Activated CD4-positive, alpha-beta T cell treated with anti-CD3 and anti-CD28 coated beads for 24 hours (primary cell): ENCODE measurements at regions not wholly inside any gene's neighbourhood (a gene's known extent, or its start where the extent isn't known, plus 50 kb on each side); places are given as distances from the start of the nearest gene placed in this dataset.
"Not testable (repeated sequence)": the region's sequence is repeated elsewhere in the genome, so short reads cannot be mapped to it uniquely, and the experiment has no call there.

ENCODE experiments used
- DNase-seq, 2 donors: peaks; one replicate each; pipeline ENCODE4 v3.0.0-alpha.2; 2020; ENCODE audit warnings: low read depth in 2 of 2

GRCh38 chr15:22259881-22260421, 179.6 kb downstream of the OR4M2 start:
- DNase-seq, result no peak

- no peak for DNase-seq
Observed at GRCh38 chr15:22262613-22263020, 182.3 kb downstream of the OR4M2 start.

- DNase-seq, result no peak
Observed at GRCh38 chr15:22263738-22264137, 183.4 kb downstream of the OR4M2 start.

DNA sequence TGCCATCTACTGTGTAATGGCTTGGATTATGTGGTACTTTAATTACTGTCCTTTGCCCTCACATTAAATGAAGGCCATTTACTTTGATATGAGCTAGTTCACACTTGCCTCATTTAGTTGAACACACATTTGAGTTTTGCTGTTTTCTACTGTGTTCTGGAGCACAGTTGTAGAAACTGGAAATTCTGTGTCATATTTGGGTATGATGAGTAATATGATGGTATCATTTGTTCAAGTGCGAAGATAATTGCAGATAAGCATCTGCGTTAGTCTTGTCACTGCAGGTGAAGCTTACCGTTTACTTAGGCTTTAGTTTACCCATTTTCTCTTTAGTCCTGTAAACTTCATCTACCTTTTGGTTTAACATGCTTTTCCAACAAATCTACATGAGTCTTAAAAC, 183.9 kb downstream of the OR4M2 start:
- DNase-seq, result not testable (repeated sequence)

GRCh38 chr15:22265056-22265945, 185.0 kb downstream of the OR4M2 start:
- DNase-seq, result no peak

GRCh38 chr15:22265970-22266369, 185.6 kb downstream of the OR4M2 start:
- no peak for DNase-seq

- DNase-seq, result no peak
Observed at GRCh38 chr15:22267761-22268160, 187.4 kb downstream of the OR4M2 start.

DNA sequence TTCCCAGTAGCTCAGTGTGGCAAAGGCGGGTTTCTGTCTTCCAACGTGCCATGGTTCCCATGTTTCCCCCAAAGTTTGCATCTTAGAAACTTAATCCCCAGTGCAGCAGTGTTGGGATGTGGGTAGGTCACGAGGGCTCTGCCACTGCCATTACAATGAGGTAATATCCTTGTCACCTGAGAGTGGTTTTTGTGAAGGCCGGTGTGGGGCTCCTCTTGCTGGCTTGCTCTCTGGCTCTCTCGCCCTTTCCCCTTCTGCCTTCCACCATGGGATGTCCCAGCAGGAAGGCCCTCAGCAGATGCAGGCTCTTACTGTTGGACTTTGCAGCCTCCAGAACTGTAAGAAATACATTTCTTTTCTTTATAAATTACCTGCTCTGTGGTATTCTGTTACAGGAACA, 187.9 kb downstream of the OR4M2 start:
- not testable (repeated sequence) for DNase-seq

GRCh38 chr15:22268654-22269053, 188.3 kb downstream of the OR4M2 start:
- not testable (repeated sequence) for DNase-seq

DNA sequence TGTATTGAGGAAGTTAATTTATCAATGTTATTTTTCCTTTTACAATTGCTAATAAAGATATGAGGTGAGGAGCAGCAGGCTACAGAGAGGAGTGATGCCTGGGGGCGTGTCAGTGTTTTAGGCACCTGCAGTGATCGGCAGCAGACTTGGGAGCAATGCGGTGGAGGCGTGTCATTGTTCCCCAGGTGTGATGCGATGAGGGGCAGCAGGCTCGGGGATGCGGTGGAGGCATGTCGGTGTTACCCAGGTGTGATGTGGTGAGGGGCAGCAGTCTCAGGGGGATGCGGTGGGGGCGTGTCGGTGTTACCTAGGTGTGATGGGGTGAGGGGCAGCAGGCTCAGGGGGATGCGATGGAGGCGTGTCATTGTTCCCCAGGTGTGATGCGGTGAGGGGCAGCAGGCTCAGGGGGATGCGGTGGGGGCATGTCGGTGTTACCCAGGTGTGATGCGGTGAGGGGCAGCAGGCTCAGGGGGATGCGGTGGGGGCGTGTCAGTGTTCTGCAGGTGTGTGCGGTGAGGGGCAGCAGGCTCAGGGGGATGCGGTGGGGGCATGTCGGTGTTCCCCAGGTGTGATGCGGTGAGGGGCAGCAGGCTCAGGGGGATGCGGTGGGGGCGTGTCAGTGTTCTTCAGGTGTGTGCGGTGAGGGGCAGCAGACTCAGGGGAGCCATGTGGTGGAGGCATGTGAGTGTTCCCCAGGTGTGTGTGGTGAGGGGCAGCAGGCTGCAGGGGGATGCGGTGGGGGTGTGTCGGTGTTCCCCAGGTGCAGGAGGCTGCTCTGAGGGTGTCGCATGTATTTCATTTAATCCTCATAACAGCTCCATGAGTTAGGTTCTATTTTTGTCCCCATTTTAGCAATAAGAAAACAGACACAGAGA, 186.2 kb upstream of the GOLGA6L22 start:
- DNase-seq, result not testable (repeated sequence)

DNA sequence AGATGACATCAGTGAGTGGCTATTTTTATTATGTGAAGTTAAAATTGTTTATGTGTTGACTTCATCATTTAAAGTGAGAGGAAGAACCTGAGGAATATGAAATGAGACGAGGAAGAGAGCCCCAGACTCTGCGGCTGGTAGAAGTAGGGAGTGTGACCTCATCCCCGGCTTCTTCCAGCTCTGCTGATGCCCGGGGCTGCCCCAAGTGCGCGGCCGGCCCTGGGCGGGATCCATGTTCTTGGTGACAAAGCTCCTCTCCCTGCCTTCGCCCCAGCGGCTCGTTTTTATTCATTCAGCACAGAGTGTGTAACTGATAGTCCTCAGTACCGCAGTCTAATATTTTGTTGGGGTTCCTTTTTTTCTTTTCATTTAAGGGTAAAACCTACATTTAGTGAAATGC, 185.5 kb upstream of the GOLGA6L22 start:
- DNase-seq, result not testable (repeated sequence)

- not testable (repeated sequence) for DNase-seq
Observed at GRCh38 chr15:22274376-22274775, 184.3 kb upstream of the GOLGA6L22 start.

- not testable (repeated sequence) for DNase-seq
Observed at GRCh38 chr15:22280770-22281169, 177.9 kb upstream of the GOLGA6L22 start.

DNA sequence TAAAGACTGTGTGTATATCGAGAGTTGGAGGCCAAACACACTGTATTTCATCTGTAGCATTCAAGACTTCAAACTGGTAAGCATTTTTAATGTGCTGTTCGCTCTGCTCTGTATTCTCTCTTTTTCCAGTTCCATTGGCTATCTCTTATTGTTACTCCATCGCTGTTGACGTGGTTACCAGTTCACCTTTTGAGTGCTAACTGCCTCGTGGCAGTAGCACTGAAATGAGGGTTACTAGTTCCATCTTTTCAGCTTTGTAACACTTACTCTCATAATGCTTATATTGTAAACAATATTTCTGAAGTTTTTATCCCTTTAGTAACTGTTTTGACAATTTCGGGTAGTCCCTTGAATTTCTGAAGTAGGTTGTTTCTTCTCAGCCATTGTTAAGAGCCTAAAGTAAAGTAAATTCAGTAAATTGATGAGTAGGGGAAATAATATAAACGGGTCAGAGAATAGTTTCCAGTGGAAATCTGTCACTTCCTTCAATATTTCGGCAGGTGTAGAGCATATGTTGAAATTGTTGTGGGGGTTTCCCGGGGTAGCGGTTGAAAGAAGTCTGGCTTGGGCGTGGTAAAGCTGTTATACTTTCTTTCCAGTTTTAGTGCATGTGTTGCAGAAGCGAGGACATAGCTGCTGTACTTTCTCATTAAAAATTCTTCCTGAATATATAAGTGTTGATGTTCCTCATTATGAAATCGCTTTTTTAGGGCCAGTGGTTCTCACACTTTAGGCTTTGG, 175.7 kb upstream of the GOLGA6L22 start:
- not testable (repeated sequence) for DNase-seq

DNA sequence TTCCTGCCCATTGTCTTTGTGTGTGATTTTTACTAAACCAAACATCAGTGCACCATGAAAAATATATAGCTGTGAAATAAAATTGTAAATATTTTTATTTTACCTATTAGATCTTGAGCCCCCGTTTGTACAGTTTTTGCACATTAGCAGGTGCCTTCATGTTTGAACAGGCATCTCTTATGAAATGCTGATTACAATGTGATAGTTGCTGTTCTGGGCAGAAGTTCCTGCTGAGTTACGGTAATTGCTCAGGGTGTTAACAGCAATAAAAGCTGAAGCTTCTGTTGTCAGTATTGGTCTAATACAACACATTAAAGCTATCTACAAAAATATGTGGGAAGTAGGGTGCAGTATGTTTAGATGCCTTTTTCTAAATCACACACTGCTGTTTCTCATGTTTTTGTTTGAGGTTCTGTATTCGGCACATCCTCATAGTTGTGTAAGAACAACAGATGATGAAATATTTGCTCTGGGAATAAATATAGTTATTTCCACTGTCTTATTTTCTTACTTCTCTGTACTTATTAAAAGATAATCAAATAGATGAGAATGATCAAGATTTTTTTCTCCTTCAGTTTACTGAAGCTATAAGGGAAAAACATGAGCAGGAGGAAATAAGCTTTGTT, 173.8 kb upstream of the GOLGA6L22 start:
- DNase-seq, result not testable (repeated sequence)

DNA sequence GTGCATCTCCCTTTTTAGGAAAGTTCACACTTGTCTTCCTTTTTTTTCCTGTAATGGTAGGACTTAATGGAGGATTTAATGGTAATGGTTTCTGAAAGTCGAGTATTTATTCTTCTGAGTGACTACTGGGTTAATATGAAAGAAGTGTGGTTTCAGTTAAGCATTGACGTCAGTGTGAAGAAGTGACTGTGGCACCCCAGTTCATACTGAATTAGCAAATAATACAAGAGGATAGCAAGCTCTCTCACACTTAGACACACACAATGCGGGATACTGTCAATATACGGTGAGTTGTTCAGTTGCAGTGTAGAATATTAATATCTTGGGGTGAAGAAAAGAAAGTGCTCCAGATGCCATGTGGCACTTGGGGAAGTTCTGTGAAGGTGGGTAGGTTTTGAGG, 167.6 kb upstream of the GOLGA6L22 start:
- DNase-seq, result not testable (repeated sequence)

GRCh38 chr15:22303112-22303511, 155.6 kb upstream of the GOLGA6L22 start:
- DNase-seq, result not testable (repeated sequence)
